ENCODE measurements at regions not wholly inside any gene's neighbourhood (a gene's known extent, or its start where the extent isn't known, plus 50 kb on each side); places are given as distances from the start of the nearest gene placed in this dataset.
A peak's percentile ranks its signal among the peaks of the same experiment; 100 is the strongest.
"Not testable (repeated sequence)": the region's sequence is repeated elsewhere in the genome, so short reads cannot be mapped to it uniquely, and the experiment has no call there.

DNA sequence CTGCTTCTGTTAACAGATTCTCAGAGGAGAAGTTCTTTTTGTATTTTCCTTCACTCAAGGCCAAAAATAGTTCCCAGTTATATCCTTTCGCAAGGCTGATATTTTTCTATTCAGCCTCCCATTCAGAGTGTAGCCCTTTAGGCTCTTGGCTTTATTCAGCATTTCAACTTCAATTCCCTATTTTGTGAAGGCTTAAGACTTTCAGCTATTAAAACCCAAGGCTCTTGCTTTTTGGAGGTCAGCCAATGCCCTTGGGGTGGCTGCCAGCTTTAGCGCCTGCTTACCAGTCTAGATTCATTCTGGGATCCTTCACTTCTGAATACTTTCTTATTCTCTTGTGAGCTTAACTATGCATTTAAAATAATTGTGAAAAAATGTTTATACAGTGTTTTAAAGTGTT lies 57.3 kb upstream of the ADGRA3 start:
- no peak for DNase-seq (ENCODE audit: low read depth in 4 of 4, low spot score in 1 of 4)

GRCh38 chr4:22573641-22574040 lies 57.8 kb upstream of the ADGRA3 start:
- no peak for DNase-seq (ENCODE audit: low read depth in 4 of 4, low spot score in 1 of 4)

DNA sequence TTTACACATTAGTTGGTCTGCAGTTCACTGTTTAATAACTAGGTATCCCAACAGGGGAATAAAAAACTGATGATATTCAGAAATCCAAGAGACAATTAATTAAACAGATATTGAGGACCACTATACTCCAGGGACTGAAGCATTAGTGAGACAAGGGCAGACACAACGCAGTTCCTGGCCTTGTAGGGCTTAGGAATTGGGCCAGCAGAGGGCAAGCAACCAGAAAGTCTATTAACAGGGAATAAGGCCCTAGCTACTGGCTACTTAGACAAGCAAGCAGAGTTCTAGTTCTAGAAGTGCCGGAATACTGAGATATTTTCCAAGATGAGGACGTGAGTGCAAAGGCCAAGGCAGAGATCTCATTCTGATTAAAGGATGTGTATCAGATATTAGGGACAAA lies 58.6 kb upstream of the ADGRA3 start:
- no peak for DNase-seq (ENCODE audit: low read depth in 4 of 4, low spot score in 1 of 4)

GRCh38 chr4:22574880-22575279 lies 59.0 kb upstream of the ADGRA3 start:
- no peak for DNase-seq (ENCODE audit: low read depth in 4 of 4, low spot score in 1 of 4)

DNA sequence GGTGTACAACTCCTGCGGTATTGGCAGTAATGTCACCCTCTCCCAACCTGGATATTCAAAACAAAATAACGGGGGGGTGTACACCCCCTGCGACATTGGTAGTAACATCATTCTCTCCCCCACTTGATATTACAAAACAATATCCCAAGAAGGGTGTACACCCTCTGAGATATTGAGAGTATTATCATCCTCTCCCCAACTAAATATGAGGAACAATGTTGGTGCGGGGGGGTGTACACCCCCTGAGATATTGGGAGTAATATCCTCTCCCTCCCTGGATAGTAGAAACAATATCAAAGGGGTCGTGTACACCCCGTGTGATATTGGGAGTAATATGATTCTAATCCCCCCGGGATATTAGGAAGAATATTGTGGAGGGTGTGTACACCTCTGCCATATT lies 71.4 kb upstream of the ADGRA3 start:
- no peak for DNase-seq (ENCODE audit: low read depth in 4 of 4, low spot score in 1 of 4)

- DNase-seq (ENCODE audit: low read depth in 4 of 4, low spot score in 1 of 4), result no peak
Measured at GRCh38 chr4:22593933-22594332, 78.1 kb upstream of the ADGRA3 start.

- no peak for DNase-seq (ENCODE audit: low read depth in 4 of 4, low spot score in 1 of 4)
Measured at GRCh38 chr4:22595684-22596083, 79.8 kb upstream of the ADGRA3 start.

DNA sequence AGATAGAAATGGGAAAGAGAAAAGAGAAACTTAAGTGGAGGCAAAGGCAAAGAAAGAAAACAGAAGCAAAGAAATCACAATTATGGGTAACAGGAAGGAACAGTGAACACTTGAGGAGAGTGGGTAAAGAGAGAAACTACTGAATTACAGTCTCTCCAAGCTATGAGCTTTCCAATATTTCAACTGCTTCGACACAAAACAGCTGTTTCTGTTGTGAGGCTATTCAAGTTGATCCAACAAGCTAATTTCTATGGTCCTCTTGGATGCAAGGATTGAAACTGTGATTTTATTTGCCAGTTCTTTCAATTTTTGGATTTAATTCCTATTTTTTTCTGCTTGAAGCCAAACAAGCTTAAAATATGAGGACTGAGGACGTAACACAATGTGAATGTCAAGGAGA lies 80.5 kb upstream of the ADGRA3 start:
- no peak for DNase-seq (ENCODE audit: low read depth in 4 of 4, low spot score in 1 of 4)

DNA sequence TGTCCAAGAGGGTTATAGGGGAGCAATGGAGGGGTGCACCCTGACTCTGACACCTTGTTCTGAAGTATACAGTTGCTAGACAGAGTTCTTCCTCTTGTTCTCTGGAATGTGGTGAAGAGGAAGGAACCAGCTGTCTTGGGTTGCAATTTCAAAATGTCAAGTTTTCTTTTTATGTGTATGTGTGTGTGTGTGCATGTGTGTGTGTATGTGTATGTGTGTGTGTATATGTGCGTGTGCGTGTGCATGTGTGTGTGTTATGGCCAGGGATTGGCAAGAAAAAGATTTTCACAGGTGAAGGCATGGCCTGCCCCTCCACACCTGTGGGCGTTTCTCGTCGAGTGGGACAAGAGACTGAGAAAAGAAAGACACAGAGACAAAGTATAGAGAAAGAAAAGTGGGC lies 81.6 kb upstream of the ADGRA3 start:
- DNase-seq (ENCODE audit: low read depth in 4 of 4, low spot score in 1 of 4), result no peak

GRCh38 chr4:22598113-22599047 lies 82.5 kb upstream of the ADGRA3 start:
- DNase-seq (ENCODE audit: low read depth in 4 of 4, low spot score in 1 of 4), result not testable (repeated sequence)

DNA sequence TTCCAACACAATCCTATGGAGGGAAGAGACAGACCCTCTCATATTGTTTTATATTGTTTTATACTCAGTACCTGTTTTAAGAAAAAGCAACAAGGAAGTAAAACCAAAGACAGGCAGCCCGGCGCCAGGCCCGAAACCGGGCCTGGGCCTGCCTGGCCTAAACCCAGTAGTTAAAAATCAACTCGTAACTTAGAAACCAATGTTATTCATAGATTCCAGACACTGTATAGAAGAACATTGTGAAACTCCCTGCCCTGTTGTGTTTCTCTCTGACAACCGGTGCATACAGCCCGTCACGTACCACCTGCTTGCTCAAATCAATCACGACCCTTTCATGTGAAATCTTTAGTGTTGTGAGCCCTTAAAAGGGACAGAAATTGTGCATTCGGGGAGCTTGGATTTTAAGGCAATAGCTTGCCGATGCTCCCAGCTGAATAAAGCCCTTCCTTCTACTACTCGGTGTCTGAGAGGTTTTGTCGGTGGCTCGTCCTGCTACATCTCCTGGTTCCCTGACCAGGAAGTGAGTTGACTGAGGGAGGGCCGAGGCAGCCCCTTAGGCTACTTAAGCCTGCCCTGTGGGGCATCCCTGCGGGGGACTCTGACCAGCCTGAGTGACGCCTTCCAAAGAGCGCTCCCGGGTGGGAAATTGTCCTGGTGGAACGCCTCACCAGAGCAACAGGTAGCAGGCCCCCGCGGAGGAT lies 83.5 kb upstream of the ADGRA3 start:
- DNase-seq (ENCODE audit: low read depth in 4 of 4, low spot score in 1 of 4), result not testable (repeated sequence)

- DNase-seq (ENCODE audit: low read depth in 4 of 4, low spot score in 1 of 4), result not testable (repeated sequence)
Measured at GRCh38 chr4:22599929-22600432, 84.1 kb upstream of the ADGRA3 start.

GRCh38 chr4:22601638-22602037 lies 85.8 kb upstream of the ADGRA3 start:
- not testable (repeated sequence) for DNase-seq (ENCODE audit: low read depth in 4 of 4, low spot score in 1 of 4)

GRCh38 chr4:22607382-22607781 lies 85.4 kb upstream of the GBA3 start:
- peak in 2 of 4 experiments; percentile 15 for DNase-seq (ENCODE audit: low read depth in 4 of 4, low spot score in 1 of 4)

DNA sequence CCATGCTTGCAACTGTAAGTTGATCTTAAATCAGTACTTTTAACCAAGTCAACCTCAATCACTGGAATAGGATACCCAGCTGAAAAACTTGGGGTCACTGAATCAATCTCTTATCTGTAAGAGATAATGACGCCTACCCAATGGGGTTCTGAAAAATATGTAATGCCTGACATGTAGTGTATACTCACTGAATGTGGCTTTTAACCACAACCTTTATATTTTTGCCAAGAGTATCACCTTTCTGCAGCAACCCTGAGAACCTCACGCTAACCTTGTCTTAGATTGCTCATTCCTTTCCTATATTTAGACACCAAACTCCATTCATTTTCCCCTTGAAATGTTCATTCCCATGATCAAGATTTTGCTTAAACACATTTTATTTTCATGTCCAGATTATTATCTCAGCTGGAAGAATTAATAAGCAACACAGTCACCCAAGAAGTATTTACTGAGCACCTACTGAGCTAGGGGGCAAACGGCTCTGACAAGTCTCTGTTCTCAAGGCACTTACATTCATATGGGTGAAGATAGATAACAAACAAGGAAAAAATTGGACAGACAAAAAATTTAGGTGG lies 82.7 kb upstream of the GBA3 start:
- DNase-seq (ENCODE audit: low read depth in 4 of 4, low spot score in 1 of 4), result not testable (repeated sequence)

- DNase-seq (ENCODE audit: low read depth in 4 of 4, low spot score in 1 of 4), result no peak
Measured at GRCh38 chr4:22614114-22614513, 78.6 kb upstream of the GBA3 start.

- no peak for DNase-seq (ENCODE audit: low read depth in 4 of 4, low spot score in 1 of 4)
Measured at GRCh38 chr4:22616516-22616915, 76.2 kb upstream of the GBA3 start.

GRCh38 chr4:22620144-22620543 lies 72.6 kb upstream of the GBA3 start:
- not testable (repeated sequence) for DNase-seq (ENCODE audit: low read depth in 4 of 4, low spot score in 1 of 4)

GRCh38 chr4:22621970-22622369 lies 70.8 kb upstream of the GBA3 start:
- not testable (repeated sequence) for DNase-seq (ENCODE audit: low read depth in 4 of 4, low spot score in 1 of 4)

GRCh38 chr4:22624002-22624401 lies 68.7 kb upstream of the GBA3 start:
- not testable (repeated sequence) for DNase-seq (ENCODE audit: low read depth in 4 of 4, low spot score in 1 of 4)

- DNase-seq (ENCODE audit: low read depth in 4 of 4, low spot score in 1 of 4), result no peak
Measured at GRCh38 chr4:22625311-22625710, 67.4 kb upstream of the GBA3 start.

GRCh38 chr4:22627851-22628250 lies 64.9 kb upstream of the GBA3 start:
- DNase-seq (ENCODE audit: low read depth in 4 of 4, low spot score in 1 of 4), result not testable (repeated sequence)

Data from stimulated activated CD4-positive, alpha-beta T cell treated with anti-CD3 and anti-CD28 coated beads, Interleukin-1b, Interleukin-23, amount 100 ng/mL, for 24 hours (primary cell).